ENCODE measurements at regions not wholly inside any gene's neighbourhood (a gene's known extent, or its start where the extent isn't known, plus 50 kb on each side); places are given as distances from the start of the nearest gene placed in this dataset.

DNA sequence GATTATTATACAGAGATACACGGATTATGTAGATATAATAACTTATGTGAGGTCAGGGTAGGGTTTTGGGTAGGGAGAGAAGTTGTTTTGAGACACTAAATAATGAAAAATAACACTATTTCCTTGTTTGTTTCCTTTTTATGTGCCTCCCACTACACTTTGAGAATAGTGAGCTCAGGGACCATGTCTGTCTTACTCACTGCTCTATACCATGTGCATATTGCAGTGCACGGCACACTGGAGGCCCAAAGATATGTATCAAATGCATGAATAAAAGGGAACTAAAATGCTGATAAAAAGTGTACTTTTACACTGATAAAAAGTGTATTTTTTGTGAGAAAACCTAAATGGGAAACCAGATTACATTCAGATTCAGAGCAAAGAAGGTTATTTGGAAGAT is 151.4 kb upstream of the NABP1 start:
- H3K4me3 ChIP-seq (replicated peaks; ENCODE audit: low read depth, low read length), result no peak overlapping the region
- no peak for DNase-seq (ENCODE audit: extremely low read depth, low read depth)
- TF ChIP-seq, protein P1, sequence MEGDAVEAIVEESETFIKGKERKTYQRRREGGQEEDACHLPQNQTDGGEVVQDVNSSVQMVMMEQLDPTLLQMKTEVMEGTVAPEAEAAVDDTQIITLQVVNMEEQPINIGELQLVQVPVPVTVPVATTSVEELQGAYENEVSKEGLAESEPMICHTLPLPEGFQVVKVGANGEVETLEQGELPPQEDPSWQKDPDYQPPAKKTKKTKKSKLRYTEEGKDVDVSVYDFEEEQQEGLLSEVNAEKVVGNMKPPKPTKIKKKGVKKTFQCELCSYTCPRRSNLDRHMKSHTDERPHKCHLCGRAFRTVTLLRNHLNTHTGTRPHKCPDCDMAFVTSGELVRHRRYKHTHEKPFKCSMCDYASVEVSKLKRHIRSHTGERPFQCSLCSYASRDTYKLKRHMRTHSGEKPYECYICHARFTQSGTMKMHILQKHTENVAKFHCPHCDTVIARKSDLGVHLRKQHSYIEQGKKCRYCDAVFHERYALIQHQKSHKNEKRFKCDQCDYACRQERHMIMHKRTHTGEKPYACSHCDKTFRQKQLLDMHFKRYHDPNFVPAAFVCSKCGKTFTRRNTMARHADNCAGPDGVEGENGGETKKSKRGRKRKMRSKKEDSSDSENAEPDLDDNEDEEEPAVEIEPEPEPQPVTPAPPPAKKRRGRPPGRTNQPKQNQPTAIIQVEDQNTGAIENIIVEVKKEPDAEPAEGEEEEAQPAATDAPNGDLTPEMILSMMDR (IDR thresholded peaks at IDR 0.05; ENCODE audit: low read depth, low read length, missing control alignments), result no peak

DNA sequence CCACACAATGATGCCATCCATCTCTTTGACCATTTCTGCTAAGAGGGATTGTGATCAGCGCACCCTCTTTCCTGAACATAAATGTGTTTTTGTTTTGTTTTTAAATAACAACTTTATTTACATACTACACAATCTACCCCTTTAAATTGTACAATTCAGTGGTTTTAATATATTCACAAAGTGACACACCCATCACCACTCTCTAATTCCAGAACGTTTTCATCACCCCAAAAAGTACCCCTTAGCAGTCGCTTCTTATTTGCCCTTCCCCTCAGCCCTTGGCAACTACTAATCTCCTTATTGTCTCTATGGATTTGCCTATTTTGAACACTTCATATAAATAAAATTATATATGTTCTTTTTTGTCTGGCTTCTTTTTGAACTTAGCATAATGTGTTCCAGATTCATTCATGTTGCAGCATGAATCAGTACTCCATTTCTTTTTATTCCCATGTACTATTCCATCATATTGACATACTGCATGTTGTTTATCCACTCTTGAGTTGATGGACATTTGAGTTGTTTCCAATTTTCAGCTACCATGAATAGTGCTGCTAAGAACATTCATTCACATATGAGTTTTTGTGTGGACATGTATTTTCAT is 150.9 kb upstream of the NABP1 start:
- H3K4me3 ChIP-seq (replicated peaks; ENCODE audit: low read depth, low read length), result no peak overlapping the region
- TF ChIP-seq, protein P1 (IDR thresholded peaks at IDR 0.05; ENCODE audit: low read depth, low read length, missing control alignments), result no peak
- no peak for DNase-seq (ENCODE audit: extremely low read depth, low read depth)

DNA sequence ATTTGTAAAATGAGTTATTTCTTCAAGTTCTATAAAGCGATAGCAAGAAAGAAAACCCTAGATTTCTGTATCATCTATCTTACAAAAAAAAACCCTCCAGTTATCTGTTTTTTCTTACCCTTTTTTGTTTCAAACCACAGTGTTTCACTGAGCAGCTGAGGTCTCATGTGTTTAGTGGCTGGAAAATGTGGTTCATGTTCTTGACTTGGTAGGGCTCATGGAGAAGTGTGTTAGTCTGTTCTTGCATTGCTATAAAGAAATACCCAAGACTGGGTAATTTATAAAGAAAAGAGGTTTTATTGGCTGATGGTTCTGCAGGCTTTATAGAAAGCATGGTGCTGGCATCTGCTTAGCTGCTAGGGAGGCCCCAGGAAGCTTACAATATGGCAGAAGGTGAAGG is 147.3 kb upstream of the NABP1 start:
- no peak for DNase-seq (ENCODE audit: extremely low read depth, low read depth)

DNA sequence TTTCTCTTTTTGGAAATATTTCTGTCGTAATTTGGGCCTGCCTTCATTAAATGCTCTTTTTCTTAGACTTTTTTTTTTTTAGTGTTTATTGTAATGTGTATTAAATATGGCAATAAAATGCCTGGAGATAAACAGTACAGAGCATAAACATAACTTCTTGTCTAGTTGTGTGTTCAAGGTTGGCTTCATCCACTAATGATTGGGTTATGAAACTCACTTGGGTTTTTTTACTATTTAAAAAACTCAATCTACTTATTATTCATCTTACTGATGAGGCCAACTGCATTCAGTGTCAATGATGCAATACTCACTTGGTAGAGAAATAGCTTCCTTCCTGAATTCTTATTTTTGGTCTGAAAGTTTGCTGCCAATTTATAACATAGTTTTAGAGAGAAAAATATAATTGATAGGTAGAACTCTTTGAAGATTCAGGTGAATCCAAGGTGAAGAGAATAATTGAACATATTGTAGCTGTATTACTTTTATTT is 144.2 kb upstream of the NABP1 start:
- no peak overlapping the region for H3K4me3 ChIP-seq (replicated peaks; ENCODE audit: low read depth, low read length)
- DNase-seq (ENCODE audit: extremely low read depth, low read depth), result no peak
- TF ChIP-seq, protein P1 (IDR thresholded peaks at IDR 0.05; ENCODE audit: low read depth, low read length, missing control alignments), result no peak

More for the DNA sequence above, 147.3 kb upstream of the NABP1 start:
- TF ChIP-seq, protein P1 (IDR thresholded peaks at IDR 0.05; ENCODE audit: low read depth, low read length, missing control alignments), result no peak
- no peak overlapping the region for H3K4me3 ChIP-seq (replicated peaks; ENCODE audit: low read depth, low read length)

DNA sequence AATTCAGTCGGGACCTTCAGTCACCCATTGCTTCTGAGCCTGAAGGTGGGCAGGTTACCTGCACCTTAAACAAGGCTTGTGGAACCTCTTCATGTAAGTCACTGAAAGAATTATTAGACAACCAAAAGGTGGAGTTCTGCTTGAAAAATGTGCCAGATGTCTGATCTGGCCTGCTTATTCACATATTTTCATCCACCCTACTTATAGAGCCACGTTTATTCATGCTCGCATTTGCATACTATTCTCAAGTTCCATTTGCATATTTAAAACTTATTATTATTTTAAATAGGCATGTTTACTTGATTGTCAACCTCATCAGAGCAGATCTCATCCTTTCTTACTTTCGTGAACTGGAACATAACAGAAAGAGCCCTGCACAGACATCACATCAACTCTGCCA is 140.0 kb upstream of the NABP1 start:
- DNase-seq (ENCODE audit: extremely low read depth, low read depth), result no peak
- no peak overlapping the region for H3K4me3 ChIP-seq (replicated peaks; ENCODE audit: low read depth, low read length)
- TF ChIP-seq, protein P1 (IDR thresholded peaks at IDR 0.05; ENCODE audit: low read depth, low read length, missing control alignments), result no peak

DNA sequence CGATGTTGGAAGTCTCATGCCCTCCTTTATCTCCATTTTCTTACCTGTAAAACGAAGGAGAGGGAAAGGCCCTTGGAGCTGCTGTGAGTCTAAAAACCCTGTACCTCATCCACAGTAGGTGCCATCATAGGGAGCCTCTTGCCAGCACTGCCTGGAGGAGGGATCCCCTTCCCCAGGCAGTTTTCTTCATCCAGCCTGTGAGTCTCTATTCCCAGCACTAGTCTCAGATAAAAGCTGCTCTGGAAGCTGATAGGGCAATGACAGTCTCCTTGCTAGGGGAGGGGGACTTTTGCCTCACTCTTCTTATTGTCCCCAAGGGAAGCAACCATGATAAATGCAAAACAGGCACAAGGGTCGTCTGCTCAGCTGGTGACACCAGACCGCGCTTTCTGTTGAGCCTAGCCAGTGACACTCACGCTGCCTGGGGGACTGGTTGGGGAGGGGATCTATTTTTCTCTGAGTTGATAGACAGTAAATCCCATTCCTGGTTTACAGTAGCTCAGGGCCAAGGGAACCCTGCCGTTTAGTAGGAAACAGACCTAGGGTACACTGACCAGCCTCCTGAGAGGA is 139.5 kb upstream of the NABP1 start:
- TF ChIP-seq, protein P1 (IDR thresholded peaks at IDR 0.05; ENCODE audit: low read depth, low read length, missing control alignments), result no peak
- DNase-seq (ENCODE audit: extremely low read depth, low read depth), result no peak
- H3K4me3 ChIP-seq (replicated peaks; ENCODE audit: low read depth, low read length), result no peak overlapping the region
